Upper lobe of left lung (tissue), 4 donors: ENCODE measurements at regions not wholly inside any gene's neighbourhood (a gene's known extent, or its start where the extent isn't known, plus 50 kb on each side); places are given as distances from the start of the nearest gene placed in this dataset.

Source experiments
- POLR2A ChIP-seq, 4 donors: fragments of 450-650 bp; IDR thresholded peaks; one replicate each; pipeline ENCODE4 v1.5.1; 2016 to 2017; ENCODE audit warnings: antibody characterized with exemption in 4 of 4, mild to moderate bottlenecking in 2 of 4
- POLR2AphosphoS5 ChIP-seq, 2 donors: sonication (generic); formaldehyde crosslinking; IDR thresholded peaks; one replicate each; pipeline ENCODE4 v1.5.1; 2017; ENCODE audit warnings: antibody characterized with exemption in 2 of 2
- TF ChIP-seq, protein P1 (sequence below), 6 experiments: fragments of 450-650 bp in 4 of 6; fragments of 200-600 bp in 2 of 6; sonication (generic) in 2 of 6; IDR thresholded peaks; one replicate each; pipeline ENCODE4 v1.5.1; 2016 to 2019; ENCODE audit warnings: antibody characterized with exemption in 6 of 6

- TF ChIP-seq, protein P1, sequence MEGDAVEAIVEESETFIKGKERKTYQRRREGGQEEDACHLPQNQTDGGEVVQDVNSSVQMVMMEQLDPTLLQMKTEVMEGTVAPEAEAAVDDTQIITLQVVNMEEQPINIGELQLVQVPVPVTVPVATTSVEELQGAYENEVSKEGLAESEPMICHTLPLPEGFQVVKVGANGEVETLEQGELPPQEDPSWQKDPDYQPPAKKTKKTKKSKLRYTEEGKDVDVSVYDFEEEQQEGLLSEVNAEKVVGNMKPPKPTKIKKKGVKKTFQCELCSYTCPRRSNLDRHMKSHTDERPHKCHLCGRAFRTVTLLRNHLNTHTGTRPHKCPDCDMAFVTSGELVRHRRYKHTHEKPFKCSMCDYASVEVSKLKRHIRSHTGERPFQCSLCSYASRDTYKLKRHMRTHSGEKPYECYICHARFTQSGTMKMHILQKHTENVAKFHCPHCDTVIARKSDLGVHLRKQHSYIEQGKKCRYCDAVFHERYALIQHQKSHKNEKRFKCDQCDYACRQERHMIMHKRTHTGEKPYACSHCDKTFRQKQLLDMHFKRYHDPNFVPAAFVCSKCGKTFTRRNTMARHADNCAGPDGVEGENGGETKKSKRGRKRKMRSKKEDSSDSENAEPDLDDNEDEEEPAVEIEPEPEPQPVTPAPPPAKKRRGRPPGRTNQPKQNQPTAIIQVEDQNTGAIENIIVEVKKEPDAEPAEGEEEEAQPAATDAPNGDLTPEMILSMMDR (IDR thresholded peaks at IDR 0.05), result no peak
- TF ChIP-seq POLR2AphosphoS5 (IDR thresholded peaks at IDR 0.05) (no peak), POLR2A (IDR thresholded peaks at IDR 0.05) (no peak)
Measured at GRCh38 chr2:199552141-199552540, 94.4 kb upstream of the SATB2 start.
